Naive thymus-derived CD4-positive, alpha-beta T cell (primary cell): ENCODE measurements at regions not wholly inside any gene's neighbourhood (a gene's known extent, or its start where the extent isn't known, plus 50 kb on each side); places are given as distances from the start of the nearest gene placed in this dataset.

Experiments used
- ATAC-seq: fragments of 150-1000 bp; cut with Tn5 transposase; 2 replicates; pipeline ENCODE4 v1.10.0; 2021; ENCODE audit warnings: mild to moderate bottlenecking, moderate library complexity
- CTCF ChIA-PET: fragments of 350-600 bp; sonication (Branson Sonifier 250); formaldehyde crosslinking; loops from one replicate; lab custom pipeline; 2021; ENCODE audit warnings: antibody characterized with exemption; lab: Charles Lee
- POLR2A ChIA-PET: fragments of 350-600 bp; sonication (Branson Sonifier 250); formaldehyde crosslinking; loops from one replicate; lab custom pipeline; 2021; ENCODE audit warnings: antibody characterized with exemption, inconsistent platforms; lab: Charles Lee
- DNase-seq, 9 donors: peaks; one replicate each; pipeline versions ENCODE4 v3.0.0 to v3.0.0-alpha.2; 2020 to 2022; ENCODE audit warnings: mixed read lengths in 1 of 9
- H3K27ac ChIP-seq: one replicate; pipeline ENCODE4 v1.7.0; 2013; ENCODE audit warnings: mild to moderate bottlenecking, low read depth, low read length, moderate library complexity
- H3K27me3 ChIP-seq, 2 donors: one replicate each; pipeline ENCODE4 v1.7.0; 2013; ENCODE audit warnings: low read length in 2 of 2, mild to moderate bottlenecking in 2 of 2, moderate library complexity in 2 of 2; ENCODE audit not compliant: control insufficient read depth in 2 of 2, insufficient read depth in 2 of 2
- H3K36me3 ChIP-seq, 3 experiments: 1 replicate in 2 of 3; 2 replicates in 1 of 3; pipeline ENCODE4 v1.7.0; 2013; ENCODE audit warnings: low read length in 3 of 3, mild to moderate bottlenecking in 3 of 3, moderate library complexity in 1 of 3; ENCODE audit not compliant: insufficient read depth in 3 of 3, control insufficient read depth in 2 of 3
- H3K4me1 ChIP-seq, 2 donors: one replicate each; pipeline ENCODE4 v1.7.0; 2013; ENCODE audit warnings: low read length in 2 of 2, mild to moderate bottlenecking in 2 of 2, moderate library complexity in 1 of 2; ENCODE audit not compliant: control insufficient read depth in 2 of 2, insufficient read depth in 2 of 2
- H3K4me3 ChIP-seq: 2 replicates; pipeline ENCODE4 v1.7.0; 2013; ENCODE audit warnings: mild to moderate bottlenecking, low read length
- H3K9me3 ChIP-seq, 3 experiments: 1 replicate in 2 of 3; 2 replicates in 1 of 3; pipeline ENCODE4 v1.7.0; 2013; ENCODE audit warnings: low read length in 3 of 3; ENCODE audit not compliant: control insufficient read depth in 2 of 3
- H3K27ac Mint-ChIP-seq, 9 donors: one replicate each; pipeline ENCODE4 v1.8.0; 2020 to 2022; ENCODE audit warnings: mixed read lengths in 9 of 9, mild to moderate bottlenecking in 8 of 9, moderate library complexity in 5 of 9, inconsistent platforms in 2 of 9
- H3K27me3 Mint-ChIP-seq, 5 donors: one replicate each; pipeline ENCODE4 v1.8.0; 2021 to 2022; ENCODE audit warnings: mixed read lengths in 5 of 5, mild to moderate bottlenecking in 1 of 5
- H3K36me3 Mint-ChIP-seq, 5 donors: one replicate each; pipeline ENCODE4 v1.8.0; 2020 to 2022; ENCODE audit warnings: mixed read lengths in 5 of 5, mild to moderate bottlenecking in 3 of 5, inconsistent platforms in 1 of 5
- H3K4me1 Mint-ChIP-seq, 7 donors: one replicate each; pipeline ENCODE4 v1.8.0; 2020 to 2022; ENCODE audit warnings: mixed read lengths in 7 of 7, mild to moderate bottlenecking in 3 of 7, inconsistent platforms in 1 of 7
- H3K4me3 Mint-ChIP-seq, 10 donors: one replicate each; pipeline ENCODE4 v1.8.0; 2020 to 2022; ENCODE audit warnings: mild to moderate bottlenecking in 10 of 10, mixed read lengths in 10 of 10, moderate library complexity in 6 of 10, inconsistent platforms in 2 of 10
- H3K9me3 Mint-ChIP-seq, 11 donors: one replicate each; pipeline ENCODE4 v1.8.0; 2020 to 2022; ENCODE audit warnings: mixed read lengths in 11 of 11, mild to moderate bottlenecking in 4 of 11, inconsistent platforms in 1 of 11, moderate library complexity in 1 of 11
- intact Hi-C, 2 donors: fragments of 100-400 bp; cut with micrococcal nuclease; formaldehyde crosslinking; loops; one replicate each; pipeline ENCODE4 v1.15.1; 2023

DNA sequence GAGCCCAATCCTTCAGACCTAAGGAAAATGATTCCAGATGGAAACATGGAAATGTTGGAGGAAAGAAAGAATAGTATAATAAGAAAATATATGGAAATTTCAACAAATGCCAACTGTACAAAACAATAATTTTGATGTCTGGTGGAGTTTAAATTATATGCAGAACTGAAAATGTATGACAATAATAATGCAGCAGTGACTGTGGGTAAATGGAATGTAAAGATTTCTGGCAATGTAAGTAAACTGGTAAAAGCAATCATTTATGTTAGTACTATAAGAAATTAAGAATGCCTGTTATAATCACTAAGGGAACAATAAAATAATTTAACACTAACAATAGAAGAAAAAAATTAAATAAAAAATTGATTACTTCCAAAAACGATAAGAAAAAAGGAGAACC, 89.0 kb downstream of the EDN1 start:
- ChIA-PET POLR2A (no interaction called here), CTCF (no interaction called here)
- Histone ChIP-seq H3K4me3 (no peak overlapping the region), H3K9me3 (no peaks in the 10 kb centered on the region), H3K36me3 (no peaks in the 10 kb centered on the region), H3K27me3 (no peaks in the 10 kb centered on the region), H3K27ac (no peak overlapping the region), H3K4me1 (no peaks in the 10 kb centered on the region)
- no peaks in the 10 kb centered on the region for H3K36me3 Mint-ChIP-seq
- DNase-seq (no peak), ATAC-seq (no peak)
- H3K27me3 Mint-ChIP-seq = peaks cover 10 to 36% (median 18%) of the 10 kb centered on the region in 5 donors
- peaks cover 0 to 11% (median 0%) of the 10 kb centered on the region in 11 donors for H3K9me3 Mint-ChIP-seq
- H3K4me3 Mint-ChIP-seq = no peak overlapping the region
- intact Hi-C loops = no loop called here
- H3K4me1 Mint-ChIP-seq = no peaks in the 10 kb centered on the region
- no peak overlapping the region for H3K27ac Mint-ChIP-seq

DNA sequence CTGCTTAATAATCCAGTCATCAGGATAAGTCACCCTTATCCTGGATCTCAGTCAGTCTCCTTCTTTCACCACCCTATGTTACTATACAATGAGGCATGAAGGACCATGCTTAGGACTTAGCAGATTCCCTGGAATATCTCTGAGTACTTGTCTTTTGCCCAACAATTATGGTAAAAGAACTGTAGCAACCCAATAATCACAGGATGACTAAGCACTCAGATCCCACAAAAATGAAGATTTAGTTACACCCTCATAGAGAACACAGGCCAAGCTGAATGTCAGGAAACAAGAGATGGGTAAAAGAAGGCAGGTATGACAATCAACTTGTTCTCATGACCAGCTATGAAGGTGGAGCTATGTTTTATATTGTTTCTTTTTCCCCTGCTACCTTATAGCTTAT, 91.4 kb downstream of the EDN1 start:
- no peak for DNase-seq
- H3K4me1 Mint-ChIP-seq = no peaks in the 10 kb centered on the region
- ChIA-PET CTCF (interaction anchor here (0.7 kb wide), 1 partner anchor 11 kb away, joined by 3 read pairs; no protein-coding TSS in a partner anchor), POLR2A (no interaction called here)
- intact Hi-C loops = no loop called here
- H3K9me3 Mint-ChIP-seq = peaks cover 0 to 11% (median 0%) of the 10 kb centered on the region in 11 donors
- Histone ChIP-seq H3K27me3 (no peaks in the 10 kb centered on the region), H3K36me3 (no peaks in the 10 kb centered on the region), H3K4me1 (no peaks in the 10 kb centered on the region), H3K9me3 (no peaks in the 10 kb centered on the region), H3K27ac (no peak overlapping the region), H3K4me3 (no peak overlapping the region)
- peaks cover 8 to 22% (median 15%) of the 10 kb centered on the region in 5 donors for H3K27me3 Mint-ChIP-seq
- no peak for ATAC-seq
- no peak overlapping the region for H3K4me3 Mint-ChIP-seq
- no peak overlapping the region for H3K27ac Mint-ChIP-seq
- H3K36me3 Mint-ChIP-seq = no peaks in the 10 kb centered on the region

DNA sequence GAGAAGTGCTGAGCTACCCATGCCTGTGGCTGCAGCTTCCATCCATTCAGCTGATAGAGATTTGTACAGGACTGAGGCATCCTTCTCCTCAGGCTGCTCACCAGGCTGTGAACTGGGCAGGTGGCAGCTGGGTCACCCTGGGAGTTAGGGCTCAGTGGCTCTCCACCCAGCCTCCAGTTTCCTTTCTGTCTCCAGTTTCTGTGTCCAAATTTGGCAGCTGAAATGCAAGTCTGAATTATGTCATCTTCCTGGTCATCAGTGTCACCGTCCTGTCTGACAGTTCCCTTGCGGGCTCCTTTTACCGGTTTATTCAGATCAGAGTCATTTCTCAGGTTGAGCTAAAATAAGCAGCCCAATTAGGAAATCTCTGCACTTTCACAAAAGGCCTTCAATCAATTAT, 93.3 kb downstream of the EDN1 start:
- ATAC-seq (no peak), DNase-seq (no peak)
- H3K4me3 ChIP-seq = no peak overlapping the region
- Mint-ChIP-seq H3K9me3 (peaks cover 0 to 13% (median 3%) of the 10 kb centered on the region in 11 donors), H3K36me3 (peaks cover 0 to 3% (median 0%) of the 10 kb centered on the region in 5 donors), H3K27me3 (peaks cover 8 to 25% (median 17%) of the 10 kb centered on the region in 5 donors), H3K27ac (no peak overlapping the region), H3K4me1 (no peaks in the 10 kb centered on the region), H3K4me3 (no peak overlapping the region)
- no peaks in the 10 kb centered on the region for H3K9me3 ChIP-seq
- intact Hi-C loops = no loop called here
- no peaks in the 10 kb centered on the region for H3K36me3 ChIP-seq
- no peak overlapping the region for H3K27ac ChIP-seq
- no peaks in the 10 kb centered on the region for H3K27me3 ChIP-seq
- ChIA-PET CTCF (no interaction called here), POLR2A (no interaction called here)
- no peaks in the 10 kb centered on the region for H3K4me1 ChIP-seq

DNA sequence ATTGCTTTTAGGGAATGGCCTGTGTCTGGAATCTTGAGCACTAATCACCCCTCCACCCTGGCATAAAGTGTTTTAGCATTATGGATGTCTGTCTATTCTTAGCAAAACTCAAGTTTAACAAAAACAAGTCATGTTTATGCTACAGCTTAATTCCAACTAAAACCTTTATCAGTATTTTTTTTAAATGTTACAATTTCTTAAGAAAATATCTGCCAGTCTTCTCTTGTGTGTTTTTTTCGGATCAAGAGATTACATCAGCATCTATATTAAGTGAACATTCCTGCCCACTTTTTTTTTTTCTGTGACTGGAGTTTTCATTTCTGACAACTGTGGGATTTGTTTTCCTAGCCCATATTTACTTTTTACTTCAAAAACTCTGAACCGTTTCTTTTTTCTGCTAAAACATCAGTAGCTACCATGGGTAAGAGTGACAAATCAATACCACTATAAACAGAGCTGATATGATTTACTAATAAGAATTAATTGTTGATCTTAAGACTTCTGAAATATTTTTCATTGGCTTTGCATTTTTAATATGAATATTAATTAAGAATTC, 94.3 kb downstream of the EDN1 start:
- H3K4me3 Mint-ChIP-seq = no peak overlapping the region
- H3K4me3 ChIP-seq = no peak overlapping the region
- no peaks in the 10 kb centered on the region for H3K4me1 ChIP-seq
- no peaks in the 10 kb centered on the region for H3K27me3 ChIP-seq
- H3K36me3 Mint-ChIP-seq = peaks cover 0 to 3% (median 0%) of the 10 kb centered on the region in 5 donors
- H3K27ac Mint-ChIP-seq = no peak overlapping the region
- no peak for ATAC-seq
- no peaks in the 10 kb centered on the region for H3K36me3 ChIP-seq
- peaks cover 11 to 20% (median 14%) of the 10 kb centered on the region in 5 donors for H3K27me3 Mint-ChIP-seq
- DNase-seq = no peak
- CTCF ChIA-PET = no interaction called here
- POLR2A ChIA-PET = no interaction called here
- no peaks in the 10 kb centered on the region for H3K4me1 Mint-ChIP-seq
- H3K9me3 Mint-ChIP-seq = peaks cover 0 to 5% (median 0%) of the 10 kb centered on the region in 11 donors
- H3K9me3 ChIP-seq = no peaks in the 10 kb centered on the region
- intact Hi-C loops = no loop called here
- H3K27ac ChIP-seq = no peak overlapping the region

DNA sequence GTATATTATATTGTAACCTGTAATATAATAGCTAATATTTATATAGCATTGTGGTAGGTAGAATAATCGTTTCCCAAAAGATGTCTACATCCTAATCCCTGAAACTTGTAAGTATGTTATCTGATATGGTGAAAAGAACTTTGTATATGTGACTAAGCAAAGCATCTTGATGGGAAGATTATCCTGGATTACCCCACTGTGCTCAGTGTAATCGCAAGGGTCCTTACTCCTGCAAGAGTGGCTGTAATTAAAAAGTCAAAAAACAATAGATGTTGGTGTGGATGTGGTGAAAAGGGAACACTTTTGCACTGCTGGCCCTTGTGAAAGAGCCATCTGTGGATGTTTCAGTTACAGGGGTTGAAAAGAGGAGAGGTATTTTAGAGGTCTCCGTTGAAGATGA, 95.2 kb downstream of the EDN1 start:
- H3K4me3 ChIP-seq = no peak overlapping the region
- Mint-ChIP-seq H3K4me3 (no peak overlapping the region), H3K36me3 (peaks cover 0 to 3% (median 0%) of the 10 kb centered on the region in 5 donors), H3K27me3 (peaks cover 13 to 20% (median 15%) of the 10 kb centered on the region in 5 donors), H3K27ac (no peak overlapping the region), H3K4me1 (no peaks in the 10 kb centered on the region), H3K9me3 (peaks cover 0 to 5% (median 0%) of the 10 kb centered on the region in 11 donors)
- H3K27ac ChIP-seq = no peak overlapping the region
- ATAC-seq = no peak
- intact Hi-C loops = no loop called here
- DNase-seq = no peak
- CTCF ChIA-PET = no interaction called here
- no peaks in the 10 kb centered on the region for H3K27me3 ChIP-seq
- POLR2A ChIA-PET = no interaction called here
- no peaks in the 10 kb centered on the region for H3K9me3 ChIP-seq
- H3K36me3 ChIP-seq = no peaks in the 10 kb centered on the region
- H3K4me1 ChIP-seq = no peaks in the 10 kb centered on the region

DNA sequence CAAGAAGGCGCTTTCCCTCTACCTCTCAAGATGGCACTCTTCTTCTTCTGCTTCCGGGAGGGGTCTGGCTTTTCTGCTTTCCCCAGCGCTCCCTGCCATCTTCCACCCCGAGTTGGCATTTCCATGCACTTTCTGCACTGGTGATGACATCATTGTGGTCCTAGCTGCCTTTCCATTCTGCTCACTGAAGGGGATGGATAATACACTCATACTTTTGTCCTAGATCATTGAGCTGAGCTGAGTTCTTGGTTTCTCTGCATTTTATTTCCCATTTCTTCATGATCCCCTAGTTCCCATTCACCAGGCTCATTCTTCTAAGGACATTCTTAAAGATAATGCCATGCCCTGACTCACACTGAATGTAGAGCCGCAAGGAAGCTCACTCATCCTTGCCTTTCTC, 96.7 kb downstream of the EDN1 start:
- Histone ChIP-seq H3K27ac (no peak overlapping the region), H3K4me1 (no peaks in the 10 kb centered on the region), H3K4me3 (no peak overlapping the region), H3K27me3 (no peaks in the 10 kb centered on the region), H3K36me3 (no peaks in the 10 kb centered on the region), H3K9me3 (no peaks in the 10 kb centered on the region)
- DNase-seq = no peak
- Mint-ChIP-seq H3K4me3 (no peak overlapping the region), H3K27me3 (peaks cover 13 to 20% (median 17%) of the 10 kb centered on the region in 5 donors), H3K27ac (no peak overlapping the region), H3K4me1 (no peaks in the 10 kb centered on the region), H3K36me3 (peaks cover 0 to 3% (median 0%) of the 10 kb centered on the region in 5 donors), H3K9me3 (peaks cover 0 to 5% (median 0%) of the 10 kb centered on the region in 11 donors)
- POLR2A ChIA-PET = no interaction called here
- ATAC-seq = no peak
- CTCF ChIA-PET = no interaction called here
- intact Hi-C loops = no loop called here

DNA sequence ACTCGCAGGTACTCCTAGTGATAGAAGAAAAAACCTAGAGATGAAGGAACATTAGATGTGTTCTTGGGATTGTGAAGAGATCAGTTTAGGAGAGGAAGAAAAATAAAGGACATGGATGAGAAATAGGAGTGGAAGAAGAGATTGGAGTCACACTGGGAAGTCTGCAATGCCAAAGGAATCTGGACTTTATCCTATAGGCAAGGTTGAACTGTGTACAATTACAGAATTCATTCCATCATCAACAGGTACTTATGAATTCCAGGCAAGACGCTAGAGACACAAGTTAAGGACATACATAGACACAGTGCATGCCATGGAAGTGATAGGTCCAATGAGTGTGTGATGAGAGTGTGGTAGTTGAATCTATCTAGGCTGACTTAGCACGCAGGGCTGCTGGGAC, 101.3 kb downstream of the EDN1 start:
- DNase-seq (no peak), ATAC-seq (no peak)
- intact Hi-C loops = no loop called here
- peaks cover 0 to 3% (median 0%) of the 10 kb centered on the region in 5 donors for H3K36me3 Mint-ChIP-seq
- ChIA-PET POLR2A (no interaction called here), CTCF (no interaction called here)
- H3K9me3 Mint-ChIP-seq = peaks cover 0 to 5% (median 0%) of the 10 kb centered on the region in 11 donors
- H3K27me3 ChIP-seq = no peaks in the 10 kb centered on the region
- no peaks in the 10 kb centered on the region for H3K36me3 ChIP-seq
- H3K4me1 Mint-ChIP-seq = no peaks in the 10 kb centered on the region
- H3K4me1 ChIP-seq = no peaks in the 10 kb centered on the region
- peaks cover 12 to 27% (median 21%) of the 10 kb centered on the region in 5 donors for H3K27me3 Mint-ChIP-seq
- H3K4me3 Mint-ChIP-seq = no peak overlapping the region
- H3K27ac Mint-ChIP-seq = no peak overlapping the region
- no peak overlapping the region for H3K4me3 ChIP-seq
- no peak overlapping the region for H3K27ac ChIP-seq
- no peaks in the 10 kb centered on the region for H3K9me3 ChIP-seq
